WI38 (cell line): ENCODE measurements at regions not wholly inside any gene's neighbourhood (a gene's known extent, or its start where the extent isn't known, plus 50 kb on each side); places are given as distances from the start of the nearest gene placed in this dataset.

Experiments
- H3K4me3 ChIP-seq: 2 replicates; pipeline ENCODE4 v1.5.1; 2011; ENCODE audit warnings: low read depth, mild to moderate bottlenecking, control low read depth, low read length
- CTCF ChIP-seq: IDR thresholded peaks from 2 replicates; pipeline ENCODE4 v1.5.1; 2012; ENCODE audit warnings: low read depth, mild to moderate bottlenecking, control low read depth, low read length

DNA sequence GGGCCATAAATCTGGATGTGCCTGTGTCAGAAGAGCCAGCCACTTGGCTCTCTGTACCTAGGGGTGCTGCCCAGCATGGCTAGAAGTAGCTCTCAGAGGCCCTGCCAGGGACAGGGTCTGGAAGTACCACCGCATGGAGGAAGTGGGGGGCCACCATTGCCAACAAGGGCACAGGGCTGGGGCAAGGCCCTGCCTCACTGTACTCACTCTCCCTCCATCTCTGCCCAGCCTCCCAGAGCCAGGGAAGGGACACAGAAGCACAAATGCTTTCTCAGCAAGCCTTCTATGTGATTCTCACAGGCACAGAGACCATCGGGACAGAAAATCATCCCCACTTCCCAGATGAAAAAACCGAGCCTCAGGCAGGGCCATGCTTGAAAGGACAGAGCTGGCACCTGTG, 138.1 kb downstream of the C5orf15 start:
- no peak overlapping the region for H3K4me3 ChIP-seq
- TF ChIP-seq CTCF = no peak

DNA sequence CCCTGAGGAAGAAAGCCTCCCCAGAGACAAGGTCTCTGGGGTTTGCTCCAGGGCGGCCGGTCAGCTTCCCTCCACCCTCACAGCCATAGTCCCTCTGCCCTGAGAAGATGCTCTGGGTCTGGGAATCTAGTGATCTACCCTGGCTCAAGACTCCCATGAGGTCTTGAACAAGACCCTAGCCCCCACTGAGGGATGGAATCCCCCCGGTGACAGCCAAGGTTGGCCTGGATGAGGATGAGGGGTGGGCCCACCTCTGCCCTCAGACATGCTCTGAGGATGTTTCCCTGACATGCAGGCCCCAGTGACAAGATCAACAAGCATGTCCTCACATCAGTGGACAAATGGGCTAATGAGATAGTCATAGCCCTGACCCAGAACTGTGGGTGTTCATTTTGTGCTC, 138.6 kb downstream of the C5orf15 start:
- TF ChIP-seq CTCF = no peak
- no peak overlapping the region for H3K4me3 ChIP-seq

GRCh38 chr5:133828722-133829121, 139.7 kb downstream of the C5orf15 start:
- no peak for TF ChIP-seq CTCF
- H3K4me3 ChIP-seq = no peak overlapping the region

DNA sequence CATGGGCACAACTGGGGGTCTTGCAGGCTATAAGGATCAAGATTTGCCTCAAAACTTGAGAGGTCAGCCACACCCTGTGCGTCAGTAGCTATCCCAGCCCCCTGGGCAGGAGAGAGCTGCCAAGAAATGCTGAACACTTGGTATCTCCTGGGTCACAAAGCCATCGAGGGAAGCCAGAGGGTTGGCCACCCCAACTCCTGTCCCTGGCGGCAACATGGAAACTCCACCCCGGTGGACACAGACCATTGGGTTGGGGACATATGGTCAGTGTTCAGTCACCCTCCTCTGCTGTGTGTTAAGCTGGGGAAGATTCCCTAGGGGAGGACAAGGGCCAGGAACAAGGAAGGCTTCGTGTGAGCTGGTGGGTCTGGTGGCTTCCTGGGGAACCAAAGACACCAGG, 140.6 kb downstream of the C5orf15 start:
- no peak for TF ChIP-seq CTCF
- H3K4me3 ChIP-seq = no peak overlapping the region

- TF ChIP-seq CTCF = no peak
- H3K4me3 ChIP-seq = no peak overlapping the region
Measured at GRCh38 chr5:133827011-133827410, 141.4 kb downstream of the C5orf15 start.

DNA sequence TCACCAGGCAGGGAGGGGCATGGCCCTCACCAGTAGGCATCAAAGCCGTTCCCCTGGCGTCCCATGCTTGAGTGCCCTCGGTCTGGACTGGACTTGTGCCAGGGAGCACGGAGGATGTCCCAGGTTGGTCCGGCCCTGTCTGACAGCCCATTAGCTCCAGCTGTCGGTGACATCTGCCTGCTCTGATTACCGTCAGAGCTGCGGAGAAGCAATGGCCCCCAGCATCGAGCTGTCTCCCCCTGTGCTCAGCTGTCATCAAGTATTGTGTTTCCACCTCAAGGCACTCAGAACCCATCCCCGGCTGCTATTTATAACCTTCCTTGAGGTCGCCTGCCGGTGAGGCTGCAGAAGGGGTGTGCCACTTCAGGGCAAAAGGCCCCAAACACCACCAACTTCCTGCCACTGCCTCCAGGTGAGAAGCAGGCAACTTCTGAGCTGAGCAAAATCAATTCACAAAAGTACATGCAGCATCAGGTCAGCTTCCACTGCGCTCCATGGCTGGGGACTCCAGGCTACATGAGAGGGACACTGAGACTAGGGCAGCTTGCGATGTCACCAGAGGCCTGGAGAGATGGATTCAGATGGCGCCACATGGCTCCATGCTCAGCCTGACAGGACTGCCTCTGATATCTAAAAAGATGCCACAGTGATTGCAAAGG, 142.7 kb downstream of the C5orf15 start:
- TF ChIP-seq CTCF = no peak

GRCh38 chr5:133824661-133825254, 143.7 kb downstream of the C5orf15 start:
- H3K4me3 ChIP-seq = no peak overlapping the region
- TF ChIP-seq CTCF = no peak

More for the DNA sequence above, 142.7 kb downstream of the C5orf15 start:
- H3K4me3 ChIP-seq = no peak overlapping the region
